SK-N-SH (cell line): ENCODE measurements at regions not wholly inside any gene's neighbourhood (a gene's known extent, or its start where the extent isn't known, plus 50 kb on each side); places are given as distances from the start of the nearest gene placed in this dataset.

Experiments used
- ELF1 ChIP-seq: IDR thresholded peaks from 2 replicates; pipeline ENCODE4 v1.4.0; 2012
- EP300 ChIP-seq, 2 experiments: IDR thresholded peaks; 2 replicates each; pipeline versions ENCODE4 v1.4.0 to v1.6.1; 2012; ENCODE audit warnings: borderline replicate concordance in 1 of 2, low read depth in 1 of 2, low read length in 1 of 2
- RAD21 ChIP-seq: IDR thresholded peaks from 2 replicates; pipeline ENCODE4 v1.6.1; 2012; ENCODE audit warnings: mild to moderate bottlenecking, low read length
- YY1 ChIP-seq: IDR thresholded peaks from 2 replicates; pipeline ENCODE4 v1.4.0; 2012; ENCODE audit warnings: low read depth, mild to moderate bottlenecking
- TF ChIP-seq, protein P1 (sequence below): fragments of 200-600 bp; sonication (generic); IDR thresholded peaks from 2 replicates; pipeline ENCODE4 v1.6.1; 2017; ENCODE audit warnings: antibody characterized with exemption, mild to moderate bottlenecking, moderate library complexity
- TF ChIP-seq, protein P2 (sequence below): fragments of 150-350 bp; IDR thresholded peaks from 2 replicates; pipeline ENCODE4 v1.6.1; 2017; ENCODE audit warnings: antibody characterized with exemption, low read length, low read depth, borderline replicate concordance
- TF ChIP-seq, protein P3 (sequence below): IDR thresholded peaks from 2 replicates; pipeline ENCODE4 v1.6.1; 2012; ENCODE audit warnings: mild to moderate bottlenecking, low read depth, low read length, moderate library complexity
- TF ChIP-seq, protein P4 (sequence below): IDR thresholded peaks from 2 replicates; pipeline ENCODE4 v1.4.0; 2012; ENCODE audit warnings: low read depth, borderline replicate concordance

DNA sequence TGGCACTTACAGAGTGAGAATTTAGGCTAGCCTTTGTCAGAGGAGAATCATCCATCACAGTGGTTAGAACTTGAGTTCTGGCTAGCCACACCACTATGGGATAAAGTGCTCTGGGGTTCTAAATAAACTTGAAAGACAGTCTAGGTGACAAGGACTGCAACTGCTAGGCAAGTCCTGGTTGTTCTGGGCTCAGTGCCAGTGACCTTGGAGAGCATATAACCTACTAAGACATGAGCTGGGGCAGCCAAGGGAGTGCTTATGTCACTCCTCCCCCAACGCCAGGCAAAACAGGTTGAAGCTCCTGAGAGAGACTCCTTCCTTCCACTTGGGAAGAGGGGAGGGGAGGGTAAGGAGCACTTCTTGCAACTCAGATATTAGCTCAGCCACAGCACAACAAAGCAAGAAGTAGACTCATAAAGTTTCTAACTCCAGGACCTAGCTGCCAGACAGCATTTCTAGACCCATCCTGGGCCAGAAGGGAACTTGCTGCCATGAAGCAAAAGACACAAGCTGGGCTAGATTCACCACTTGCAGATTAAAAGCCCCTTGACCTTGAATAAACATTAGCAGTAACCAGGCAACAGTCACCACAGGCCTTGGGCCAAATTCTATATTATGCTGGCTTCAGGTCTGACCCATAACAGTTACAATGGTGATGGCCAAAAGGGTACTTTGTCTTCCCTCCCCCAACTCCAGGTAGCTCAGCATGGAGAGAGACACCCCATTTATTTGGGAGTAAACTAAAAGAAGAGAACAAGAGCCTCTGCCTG lies 963.7 kb downstream of the PLOD2 start:
- TF ChIP-seq, protein P1, sequence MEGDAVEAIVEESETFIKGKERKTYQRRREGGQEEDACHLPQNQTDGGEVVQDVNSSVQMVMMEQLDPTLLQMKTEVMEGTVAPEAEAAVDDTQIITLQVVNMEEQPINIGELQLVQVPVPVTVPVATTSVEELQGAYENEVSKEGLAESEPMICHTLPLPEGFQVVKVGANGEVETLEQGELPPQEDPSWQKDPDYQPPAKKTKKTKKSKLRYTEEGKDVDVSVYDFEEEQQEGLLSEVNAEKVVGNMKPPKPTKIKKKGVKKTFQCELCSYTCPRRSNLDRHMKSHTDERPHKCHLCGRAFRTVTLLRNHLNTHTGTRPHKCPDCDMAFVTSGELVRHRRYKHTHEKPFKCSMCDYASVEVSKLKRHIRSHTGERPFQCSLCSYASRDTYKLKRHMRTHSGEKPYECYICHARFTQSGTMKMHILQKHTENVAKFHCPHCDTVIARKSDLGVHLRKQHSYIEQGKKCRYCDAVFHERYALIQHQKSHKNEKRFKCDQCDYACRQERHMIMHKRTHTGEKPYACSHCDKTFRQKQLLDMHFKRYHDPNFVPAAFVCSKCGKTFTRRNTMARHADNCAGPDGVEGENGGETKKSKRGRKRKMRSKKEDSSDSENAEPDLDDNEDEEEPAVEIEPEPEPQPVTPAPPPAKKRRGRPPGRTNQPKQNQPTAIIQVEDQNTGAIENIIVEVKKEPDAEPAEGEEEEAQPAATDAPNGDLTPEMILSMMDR, result no peak
- TF ChIP-seq EP300 (IDR thresholded peaks at IDR 0.05; ENCODE audit: borderline replicate concordance in 1 of 2, low read depth in 1 of 2, low read length in 1 of 2) (no peak), ELF1 (no peak), YY1 (no peak), RAD21 (no peak)
- TF ChIP-seq, protein P2, sequence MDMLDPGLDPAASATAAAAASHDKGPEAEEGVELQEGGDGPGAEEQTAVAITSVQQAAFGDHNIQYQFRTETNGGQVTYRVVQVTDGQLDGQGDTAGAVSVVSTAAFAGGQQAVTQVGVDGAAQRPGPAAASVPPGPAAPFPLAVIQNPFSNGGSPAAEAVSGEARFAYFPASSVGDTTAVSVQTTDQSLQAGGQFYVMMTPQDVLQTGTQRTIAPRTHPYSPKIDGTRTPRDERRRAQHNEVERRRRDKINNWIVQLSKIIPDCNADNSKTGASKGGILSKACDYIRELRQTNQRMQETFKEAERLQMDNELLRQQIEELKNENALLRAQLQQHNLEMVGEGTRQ, result no peak
- TF ChIP-seq, protein P3, sequence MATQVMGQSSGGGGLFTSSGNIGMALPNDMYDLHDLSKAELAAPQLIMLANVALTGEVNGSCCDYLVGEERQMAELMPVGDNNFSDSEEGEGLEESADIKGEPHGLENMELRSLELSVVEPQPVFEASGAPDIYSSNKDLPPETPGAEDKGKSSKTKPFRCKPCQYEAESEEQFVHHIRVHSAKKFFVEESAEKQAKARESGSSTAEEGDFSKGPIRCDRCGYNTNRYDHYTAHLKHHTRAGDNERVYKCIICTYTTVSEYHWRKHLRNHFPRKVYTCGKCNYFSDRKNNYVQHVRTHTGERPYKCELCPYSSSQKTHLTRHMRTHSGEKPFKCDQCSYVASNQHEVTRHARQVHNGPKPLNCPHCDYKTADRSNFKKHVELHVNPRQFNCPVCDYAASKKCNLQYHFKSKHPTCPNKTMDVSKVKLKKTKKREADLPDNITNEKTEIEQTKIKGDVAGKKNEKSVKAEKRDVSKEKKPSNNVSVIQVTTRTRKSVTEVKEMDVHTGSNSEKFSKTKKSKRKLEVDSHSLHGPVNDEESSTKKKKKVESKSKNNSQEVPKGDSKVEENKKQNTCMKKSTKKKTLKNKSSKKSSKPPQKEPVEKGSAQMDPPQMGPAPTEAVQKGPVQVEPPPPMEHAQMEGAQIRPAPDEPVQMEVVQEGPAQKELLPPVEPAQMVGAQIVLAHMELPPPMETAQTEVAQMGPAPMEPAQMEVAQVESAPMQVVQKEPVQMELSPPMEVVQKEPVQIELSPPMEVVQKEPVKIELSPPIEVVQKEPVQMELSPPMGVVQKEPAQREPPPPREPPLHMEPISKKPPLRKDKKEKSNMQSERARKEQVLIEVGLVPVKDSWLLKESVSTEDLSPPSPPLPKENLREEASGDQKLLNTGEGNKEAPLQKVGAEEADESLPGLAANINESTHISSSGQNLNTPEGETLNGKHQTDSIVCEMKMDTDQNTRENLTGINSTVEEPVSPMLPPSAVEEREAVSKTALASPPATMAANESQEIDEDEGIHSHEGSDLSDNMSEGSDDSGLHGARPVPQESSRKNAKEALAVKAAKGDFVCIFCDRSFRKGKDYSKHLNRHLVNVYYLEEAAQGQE, result no peak
- TF ChIP-seq, protein P4, sequence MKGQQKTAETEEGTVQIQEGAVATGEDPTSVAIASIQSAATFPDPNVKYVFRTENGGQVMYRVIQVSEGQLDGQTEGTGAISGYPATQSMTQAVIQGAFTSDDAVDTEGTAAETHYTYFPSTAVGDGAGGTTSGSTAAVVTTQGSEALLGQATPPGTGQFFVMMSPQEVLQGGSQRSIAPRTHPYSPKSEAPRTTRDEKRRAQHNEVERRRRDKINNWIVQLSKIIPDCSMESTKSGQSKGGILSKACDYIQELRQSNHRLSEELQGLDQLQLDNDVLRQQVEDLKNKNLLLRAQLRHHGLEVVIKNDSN, result no peak
